Natural killer cell treated with Interleukin-12 subunit alpha and Interleukin-12 subunit beta and Interleukin-15 and Interleukin-18, amount 100 ng/mL, for 72 hours (primary cell): ENCODE measurements at regions not wholly inside any gene's neighbourhood (a gene's known extent, or its start where the extent isn't known, plus 50 kb on each side); places are given as distances from the start of the nearest gene placed in this dataset.
"Not testable (repeated sequence)": the region's sequence is repeated elsewhere in the genome, so short reads cannot be mapped to it uniquely, and the experiment has no call there.

Source experiments
- ATAC-seq, 2 donors: fragments of 150-1000 bp; cut with Tn5 transposase in 1 of 2; sonication (Bioruptor Pico), chemical (Tn5 transposase) in 1 of 2; 2 replicates each; pipeline ENCODE4 v1.10.0; 2021
- DNase-seq: peaks from one replicate; pipeline ENCODE4 v3.0.0; 2022; ENCODE audit warnings: low spot score
- H3K27ac Mint-ChIP-seq, 2 donors: 1 replicate in 1 of 2; 2 replicates in 1 of 2; pipeline ENCODE4 v1.8.0; 2022; ENCODE audit warnings: mixed read lengths in 2 of 2, mild to moderate bottlenecking in 1 of 2, moderate library complexity in 1 of 2
- H3K27me3 Mint-ChIP-seq, 2 donors: 1 replicate in 1 of 2; 2 replicates in 1 of 2; pipeline ENCODE4 v1.8.0; 2022; ENCODE audit warnings: mixed read lengths in 2 of 2
- H3K36me3 Mint-ChIP-seq: one replicate; pipeline ENCODE4 v1.8.0; 2022; ENCODE audit warnings: mixed read lengths
- H3K4me1 Mint-ChIP-seq, 2 donors: 1 replicate in 1 of 2; 2 replicates in 1 of 2; pipeline ENCODE4 v1.8.0; 2022; ENCODE audit warnings: low read depth in 2 of 2, mixed read lengths in 2 of 2, mild to moderate bottlenecking in 1 of 2
- H3K4me3 Mint-ChIP-seq: one replicate; pipeline ENCODE4 v1.8.0; 2022; ENCODE audit warnings: mixed read lengths
- H3K9me3 Mint-ChIP-seq: 2 replicates; pipeline ENCODE4 v1.8.0; 2022; ENCODE audit warnings: mixed read lengths

DNA sequence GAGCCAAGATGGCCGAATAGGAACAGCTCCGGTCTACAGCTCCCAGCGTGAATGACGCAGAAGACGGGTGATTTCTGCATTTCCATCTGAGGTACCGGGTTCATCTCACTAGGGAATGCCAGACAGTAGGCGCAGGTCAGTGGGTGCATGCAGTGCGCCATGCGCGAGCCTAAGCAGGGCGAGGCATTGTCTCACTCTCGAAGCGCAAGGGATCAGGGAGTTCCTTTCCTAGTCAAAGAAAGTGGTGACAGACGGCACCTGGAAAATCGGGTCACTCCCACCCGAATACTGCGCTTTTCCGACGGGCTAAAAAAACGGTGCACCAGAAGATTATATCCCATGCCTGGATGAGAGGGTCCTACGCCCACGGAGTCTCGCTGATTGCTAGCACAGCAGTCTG lies 600.1 kb downstream of the PRR16 start:
- H3K4me1 Mint-ChIP-seq, ATAC-seq, H3K27me3 Mint-ChIP-seq, DNase-seq, H3K36me3 Mint-ChIP-seq, H3K4me3 Mint-ChIP-seq, H3K27ac Mint-ChIP-seq: not testable (repeated sequence)
- peaks cover 11% of the 10 kb centered on the region for H3K9me3 Mint-ChIP-seq

DNA sequence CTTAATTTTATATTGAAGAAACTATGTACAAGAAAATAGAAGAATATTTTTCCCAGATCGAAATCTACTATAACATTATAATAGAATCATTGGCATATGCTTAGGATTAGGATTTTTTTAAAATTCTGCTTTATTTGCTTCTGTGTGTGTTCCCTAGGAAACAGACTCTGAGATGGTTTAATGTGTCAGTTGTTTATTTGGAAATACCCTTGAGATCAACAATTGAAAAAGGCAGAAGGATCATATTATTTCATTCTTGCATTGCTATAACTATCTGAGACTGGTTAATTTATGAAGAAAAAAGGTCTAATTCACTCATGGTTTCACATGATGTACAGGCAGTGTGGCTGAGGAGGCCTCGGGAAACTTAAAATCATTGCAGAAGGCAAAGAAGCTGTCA lies 622.6 kb downstream of the PRR16 start:
- DNase-seq (no peak), ATAC-seq (no peak)
- Mint-ChIP-seq H3K27ac (no peak overlapping the region), H3K36me3 (peaks cover 4% of the 10 kb centered on the region), H3K4me1 (no peaks in the 10 kb centered on the region), H3K4me3 (no peak overlapping the region), H3K9me3 (peaks cover 23% of the 10 kb centered on the region), H3K27me3 (no peaks in the 10 kb centered on the region)

DNA sequence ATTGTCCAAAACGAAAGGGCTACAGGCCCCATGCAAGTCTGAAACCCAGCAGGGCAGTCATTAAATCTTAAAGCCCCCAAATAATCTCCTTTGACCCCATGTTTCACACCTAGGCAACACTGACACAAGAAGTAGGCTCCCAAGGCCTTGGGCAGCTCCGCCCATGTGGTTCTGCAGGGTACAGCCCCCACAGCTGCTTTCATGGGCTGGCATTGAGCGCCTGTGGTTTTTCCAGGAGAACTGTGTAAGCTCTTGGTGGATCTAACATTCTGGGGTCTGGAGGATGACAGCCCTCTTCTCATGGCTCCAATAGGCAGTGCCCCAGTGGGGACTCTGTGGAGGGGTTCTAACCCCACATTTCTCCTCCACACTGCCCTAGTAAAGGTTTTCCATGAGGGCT lies 623.5 kb downstream of the PRR16 start:
- H3K9me3 Mint-ChIP-seq, result peaks cover 27% of the 10 kb centered on the region
- ATAC-seq (no peak), DNase-seq (no peak)
- no peaks in the 10 kb centered on the region for H3K4me1 Mint-ChIP-seq
- H3K36me3 Mint-ChIP-seq, result peaks cover 4% of the 10 kb centered on the region
- H3K4me3 Mint-ChIP-seq, result no peak overlapping the region
- no peaks in the 10 kb centered on the region for H3K27me3 Mint-ChIP-seq
- H3K27ac Mint-ChIP-seq, result no peak overlapping the region

DNA sequence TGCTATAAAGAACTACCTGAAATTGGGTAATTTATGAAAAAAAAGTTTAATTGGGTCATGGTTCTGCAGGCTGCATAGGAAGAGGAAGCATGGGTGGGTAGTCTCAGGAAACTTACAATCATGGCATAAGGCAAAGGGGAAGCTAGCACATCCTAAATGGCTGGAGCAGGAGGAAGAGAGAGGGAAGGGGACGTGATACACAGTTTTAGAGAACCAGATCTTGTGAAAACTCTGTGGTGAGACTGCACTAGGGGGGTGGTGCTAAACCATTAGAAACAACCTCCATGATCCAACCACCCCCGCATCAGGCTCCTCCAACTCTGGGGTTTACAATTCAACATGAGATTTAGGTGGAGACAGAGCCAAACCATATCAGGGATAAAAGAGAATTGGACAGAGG lies 624.2 kb downstream of the PRR16 start:
- Mint-ChIP-seq H3K4me3 (no peak overlapping the region), H3K27me3 (no peaks in the 10 kb centered on the region), H3K9me3 (peaks cover 27% of the 10 kb centered on the region), H3K36me3 (peaks cover 4% of the 10 kb centered on the region), H3K4me1 (no peaks in the 10 kb centered on the region), H3K27ac (no peak overlapping the region)
- DNase-seq (no peak), ATAC-seq (no peak)

DNA sequence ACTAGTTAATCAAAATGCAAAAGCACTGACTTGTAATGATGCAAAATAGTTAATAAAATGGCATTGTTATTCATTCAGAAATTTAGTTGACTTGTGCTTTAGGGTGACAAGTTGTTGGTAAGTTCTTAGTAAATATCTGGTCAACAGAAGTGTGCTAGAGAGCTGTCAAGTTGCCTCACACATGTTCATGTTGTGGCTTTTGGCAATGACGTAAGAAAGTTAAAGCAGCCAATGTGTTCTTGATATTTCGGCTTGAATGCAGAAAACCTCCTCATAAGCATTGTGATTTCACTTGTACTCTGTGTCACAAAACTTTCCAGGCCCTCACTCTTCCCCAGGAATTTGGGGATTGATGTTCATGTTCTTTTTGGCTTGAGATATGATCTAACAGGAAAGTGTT lies 626.7 kb downstream of the PRR16 start:
- H3K36me3 Mint-ChIP-seq, result peaks cover under 1% of the 10 kb centered on the region

DNA sequence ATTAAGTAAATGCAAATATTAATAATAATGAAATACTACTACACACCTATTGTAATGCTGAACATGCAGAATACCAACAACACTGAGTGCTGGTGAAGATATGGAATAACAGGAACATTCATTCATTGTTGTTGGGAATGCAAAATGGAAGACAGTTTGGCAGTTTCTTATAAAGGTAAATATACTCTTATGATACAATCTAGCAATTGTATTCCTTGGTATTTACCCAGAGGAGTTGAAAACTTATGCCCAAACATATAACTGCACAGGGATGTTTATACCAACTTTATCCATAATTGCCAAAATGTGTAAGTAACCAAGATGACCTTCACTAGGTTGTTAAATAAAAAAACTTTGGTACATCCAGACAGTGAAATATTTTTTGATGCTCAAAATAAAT lies 636.8 kb downstream of the PRR16 start:
- Mint-ChIP-seq H3K9me3 (peaks cover 20% of the 10 kb centered on the region), H3K4me3 (no peak overlapping the region), H3K36me3 (peaks cover 5% of the 10 kb centered on the region), H3K4me1 (no peaks in the 10 kb centered on the region), H3K27me3 (no peaks in the 10 kb centered on the region), H3K27ac (no peak overlapping the region)
- DNase-seq (no peak), ATAC-seq (no peak)

More for the DNA sequence above, 626.7 kb downstream of the PRR16 start:
- H3K9me3 Mint-ChIP-seq, result peaks cover 17% of the 10 kb centered on the region
- no peaks in the 10 kb centered on the region for H3K27me3 Mint-ChIP-seq
- ATAC-seq, result no peak
- no peaks in the 10 kb centered on the region for H3K4me1 Mint-ChIP-seq
- no peak for DNase-seq
- H3K27ac Mint-ChIP-seq, result no peak overlapping the region
- no peak overlapping the region for H3K4me3 Mint-ChIP-seq

DNA sequence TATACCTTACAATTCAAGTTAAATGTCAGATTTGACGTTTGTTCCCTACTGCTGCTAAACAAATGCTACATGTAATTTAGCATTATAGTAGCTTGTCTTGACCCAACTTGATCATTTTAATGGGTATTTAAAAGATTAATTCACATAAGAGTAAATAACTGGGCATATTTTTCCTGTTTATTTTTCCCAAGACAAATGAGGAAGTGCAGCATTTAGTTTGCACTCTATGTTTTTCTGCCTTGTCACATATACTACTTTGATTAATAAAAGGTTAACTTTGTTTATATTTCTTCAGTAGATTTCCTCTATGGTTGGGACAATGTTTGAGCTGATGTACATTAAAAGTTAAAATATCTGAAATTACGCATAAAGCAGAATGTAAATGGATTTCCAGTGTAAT lies 641.8 kb downstream of the PRR16 start:
- no peak for ATAC-seq
- Mint-ChIP-seq H3K4me3 (no peak overlapping the region), H3K27ac (no peak overlapping the region), H3K27me3 (no peaks in the 10 kb centered on the region), H3K4me1 (no peaks in the 10 kb centered on the region), H3K9me3 (peaks cover 6% of the 10 kb centered on the region), H3K36me3 (no peaks in the 10 kb centered on the region)
- no peak for DNase-seq

DNA sequence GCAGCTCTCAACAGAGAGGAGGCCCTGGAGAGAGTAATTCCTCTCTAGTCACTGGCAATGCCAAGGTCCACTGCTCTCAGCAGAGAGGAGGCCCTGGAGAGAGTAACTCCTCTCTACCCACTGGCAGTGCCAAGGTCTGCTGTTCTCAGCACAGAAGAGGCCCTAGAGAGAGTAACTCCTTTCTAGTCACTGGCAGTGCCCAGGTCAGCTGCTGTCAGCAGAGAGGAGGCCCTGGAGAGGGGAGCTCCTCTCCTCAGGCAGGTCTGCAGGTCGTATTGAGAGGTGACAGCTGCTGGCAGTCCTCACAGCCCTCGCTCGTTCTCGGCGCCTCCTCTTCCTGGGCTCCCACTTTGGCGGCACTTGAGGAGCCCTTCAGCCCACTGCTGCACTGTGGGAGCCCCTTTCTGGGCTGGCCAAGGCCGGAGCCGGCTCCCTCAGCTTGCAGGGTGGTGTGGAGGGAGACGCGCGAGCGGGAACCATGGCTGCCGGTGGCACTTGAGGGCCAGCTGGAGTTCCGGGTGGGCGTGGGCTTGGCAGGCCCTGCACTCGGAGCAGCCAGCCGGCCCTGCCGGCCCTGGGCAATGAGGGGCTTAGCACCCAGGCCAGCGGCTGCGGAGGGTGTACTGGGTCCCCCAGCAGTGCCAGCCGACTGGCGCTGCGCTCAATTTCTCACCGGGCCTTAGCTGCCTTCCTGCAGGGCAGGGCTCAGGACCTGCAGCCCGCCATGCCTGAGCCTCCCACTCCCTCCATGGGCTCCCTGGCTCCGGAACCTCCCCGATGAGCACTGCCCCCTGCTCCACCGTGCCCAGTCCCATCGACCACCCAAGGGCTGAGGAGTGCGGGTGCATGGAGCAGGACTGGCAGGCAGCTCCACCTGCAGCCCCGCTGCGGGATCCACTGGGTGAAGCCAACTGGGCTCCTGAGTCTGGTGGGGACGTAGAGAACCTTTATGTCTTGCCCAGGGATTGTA lies 642.9 kb downstream of the PRR16 start:
- H3K27ac Mint-ChIP-seq, ATAC-seq, H3K27me3 Mint-ChIP-seq, H3K4me1 Mint-ChIP-seq, H3K9me3 Mint-ChIP-seq, H3K36me3 Mint-ChIP-seq, H3K4me3 Mint-ChIP-seq, DNase-seq: not testable (repeated sequence)

DNA sequence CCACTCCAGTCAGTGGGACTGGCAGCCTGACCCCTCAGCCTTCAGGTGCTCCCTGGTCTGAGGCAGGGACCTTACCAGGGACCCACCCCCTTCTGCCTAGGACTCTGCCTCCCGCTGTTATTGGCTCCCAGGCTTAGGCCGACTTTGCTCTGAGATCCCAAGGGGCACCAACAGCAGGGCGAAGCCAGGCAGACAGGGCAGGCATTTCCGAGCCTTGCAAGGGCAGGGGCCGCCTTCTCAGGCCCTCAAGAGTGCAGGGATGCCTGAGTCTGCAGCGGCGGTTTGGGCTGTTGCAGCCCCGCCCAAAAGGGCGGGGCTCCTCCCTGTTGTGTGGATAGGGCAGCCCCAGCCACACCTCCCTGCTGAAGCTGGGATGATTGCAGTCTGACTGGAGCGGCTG lies 644.6 kb downstream of the PRR16 start:
- no peaks in the 10 kb centered on the region for H3K27me3 Mint-ChIP-seq
- no peak for DNase-seq

DNA sequence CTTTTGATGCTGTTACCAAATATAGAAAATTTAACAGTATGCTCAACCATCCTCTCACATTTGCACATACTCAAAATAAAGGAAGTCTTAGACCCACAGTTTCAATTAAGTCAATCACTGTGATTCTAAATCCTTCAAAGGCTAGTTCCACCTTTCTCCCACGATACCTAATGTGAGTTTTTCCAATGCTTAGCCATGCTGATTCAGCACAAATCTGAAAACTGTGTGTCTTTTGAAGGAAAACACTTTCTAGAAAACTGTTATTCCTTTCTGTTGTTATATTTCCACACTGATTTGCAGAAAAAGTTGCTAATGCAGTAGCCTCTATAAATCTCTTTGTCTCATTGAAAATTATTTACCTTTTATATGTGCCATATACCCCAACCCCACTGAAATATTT lies 645.7 kb downstream of the PRR16 start:
- Mint-ChIP-seq H3K4me3 (no peak overlapping the region), H3K36me3 (peaks cover 7% of the 10 kb centered on the region), H3K27ac (no peak overlapping the region), H3K27me3 (no peaks in the 10 kb centered on the region), H3K9me3 (peaks cover 6% of the 10 kb centered on the region), H3K4me1 (no peaks in the 10 kb centered on the region)
- DNase-seq (no peak), ATAC-seq (no peak)

More for the DNA sequence above, 644.6 kb downstream of the PRR16 start:
- no peaks in the 10 kb centered on the region for H3K36me3 Mint-ChIP-seq
- H3K27ac Mint-ChIP-seq, result no peak overlapping the region
- H3K4me1 Mint-ChIP-seq, result no peaks in the 10 kb centered on the region
- H3K9me3 Mint-ChIP-seq, result no peaks in the 10 kb centered on the region
- no peak overlapping the region for H3K4me3 Mint-ChIP-seq
- peak in 1 of 2 donors; percentile 44 for ATAC-seq

DNA sequence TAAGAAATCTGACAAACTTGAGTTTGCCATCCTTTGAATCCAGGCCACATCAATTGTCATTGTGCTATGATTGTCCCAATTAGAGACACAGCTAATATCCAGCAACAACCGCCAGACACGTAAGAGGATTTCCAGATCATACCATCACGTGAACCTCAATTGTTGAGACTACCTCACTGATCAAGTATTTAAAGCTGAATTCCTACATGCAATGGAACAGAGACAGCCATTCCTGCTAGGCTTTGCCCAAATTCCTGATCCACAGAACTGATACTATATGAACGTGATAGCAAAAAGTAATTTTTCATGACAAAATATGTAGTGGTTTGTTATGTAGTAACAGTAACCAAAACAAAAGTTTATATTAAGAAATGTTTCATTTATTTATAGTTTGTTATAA lies 657.7 kb downstream of the PRR16 start:
- ATAC-seq (no peak), DNase-seq (no peak)
- Mint-ChIP-seq H3K9me3 (peaks cover 11% of the 10 kb centered on the region), H3K27me3 (no peaks in the 10 kb centered on the region), H3K27ac (no peak overlapping the region), H3K4me1 (no peaks in the 10 kb centered on the region), H3K4me3 (no peak overlapping the region), H3K36me3 (peaks cover 1% of the 10 kb centered on the region)

DNA sequence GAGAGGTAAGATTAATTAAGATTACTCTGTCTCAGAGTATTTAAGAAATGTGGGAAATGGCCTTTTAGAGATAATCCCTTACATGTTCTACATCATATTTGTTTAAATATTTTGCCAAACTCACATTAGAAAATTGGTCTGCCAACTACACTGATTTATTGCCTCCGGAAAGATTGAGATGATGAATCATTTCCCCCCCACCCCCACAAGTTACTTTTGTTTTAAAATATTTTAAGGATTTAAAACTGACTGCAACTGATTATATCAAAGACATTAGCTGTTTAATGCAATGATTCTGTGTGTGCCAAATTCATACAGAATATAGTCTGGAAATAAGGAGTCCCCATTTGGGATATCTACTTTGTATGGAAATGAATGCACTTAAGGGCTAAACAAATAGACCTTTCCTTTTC lies 674.4 kb downstream of the PRR16 start:
- no peak for ATAC-seq
- H3K36me3 Mint-ChIP-seq, result no peaks in the 10 kb centered on the region
- no peaks in the 10 kb centered on the region for H3K4me1 Mint-ChIP-seq
- no peak overlapping the region for H3K27ac Mint-ChIP-seq
- no peak for DNase-seq
- H3K9me3 Mint-ChIP-seq, result peaks cover 18% of the 10 kb centered on the region
- H3K4me3 Mint-ChIP-seq, result no peak overlapping the region
- H3K27me3 Mint-ChIP-seq, result no peaks in the 10 kb centered on the region

DNA sequence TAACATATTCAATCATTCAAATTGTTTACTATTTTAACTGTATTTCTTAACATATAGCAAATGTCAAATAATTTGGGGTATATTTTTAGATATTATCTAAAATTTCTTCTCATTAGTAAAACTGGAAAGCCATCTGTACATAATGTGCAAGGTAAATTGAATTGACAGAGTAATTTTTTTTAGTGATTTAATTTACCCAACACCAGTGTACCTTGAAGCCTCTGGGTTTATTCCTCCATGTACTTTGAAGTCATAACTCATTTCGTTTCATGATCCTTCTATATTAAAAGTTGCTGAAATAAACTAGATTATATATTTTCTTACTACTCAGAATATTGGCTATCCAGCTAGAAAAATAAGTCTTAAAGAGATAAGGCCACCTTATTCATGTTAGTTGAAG lies 674.9 kb downstream of the PRR16 start:
- Mint-ChIP-seq H3K4me1 (no peaks in the 10 kb centered on the region), H3K27ac (no peak overlapping the region), H3K36me3 (no peaks in the 10 kb centered on the region), H3K4me3 (no peak overlapping the region), H3K9me3 (peaks cover 18% of the 10 kb centered on the region), H3K27me3 (no peaks in the 10 kb centered on the region)
- no peak for DNase-seq
- no peak for ATAC-seq

DNA sequence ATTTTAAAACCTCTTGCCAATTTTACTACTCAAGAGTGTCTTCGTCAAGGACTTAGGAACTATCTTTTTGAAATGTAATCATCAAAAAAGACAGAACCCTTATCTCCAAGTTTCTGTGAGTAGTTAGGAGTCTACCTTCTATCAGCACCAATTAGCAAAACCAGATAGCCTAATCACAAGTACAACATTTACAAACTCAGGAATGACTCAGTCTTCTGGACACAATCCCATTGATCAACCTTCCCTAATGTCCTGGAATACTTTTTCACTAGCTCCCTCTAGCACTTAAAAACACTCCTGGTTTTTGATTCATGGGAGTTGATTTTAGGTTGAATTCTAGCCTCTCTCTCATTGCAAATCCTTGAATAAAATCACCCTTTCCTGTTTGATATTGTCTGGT lies 680.7 kb downstream of the PRR16 start:
- no peak overlapping the region for H3K4me3 Mint-ChIP-seq
- H3K36me3 Mint-ChIP-seq, result no peaks in the 10 kb centered on the region
- no peaks in the 10 kb centered on the region for H3K27me3 Mint-ChIP-seq
- peaks cover 23% of the 10 kb centered on the region for H3K9me3 Mint-ChIP-seq
- H3K4me1 Mint-ChIP-seq, result no peaks in the 10 kb centered on the region
- DNase-seq (no peak), ATAC-seq (no peak)
- no peak overlapping the region for H3K27ac Mint-ChIP-seq

DNA sequence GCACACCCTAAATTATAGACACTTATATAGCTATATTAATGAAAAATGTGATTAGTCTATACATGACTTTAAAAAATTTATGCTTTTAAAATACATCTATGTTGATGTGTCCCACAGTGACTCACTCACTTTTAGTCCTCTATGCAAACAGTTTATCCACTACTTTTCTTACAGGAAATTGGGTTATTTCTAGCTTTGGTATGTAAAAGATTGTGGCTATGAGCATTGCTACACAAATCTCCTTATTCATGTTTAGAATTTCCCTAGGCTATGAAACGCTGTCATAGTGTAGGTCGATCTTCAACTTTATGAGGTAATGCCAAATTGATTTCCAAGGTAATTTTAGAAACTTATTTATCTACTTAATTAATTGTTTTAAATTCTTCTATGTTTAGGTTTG lies 687.4 kb downstream of the PRR16 start:
- peaks cover 20% of the 10 kb centered on the region for H3K9me3 Mint-ChIP-seq
- no peaks in the 10 kb centered on the region for H3K27me3 Mint-ChIP-seq
- ATAC-seq (no peak), DNase-seq (no peak)
- no peak overlapping the region for H3K4me3 Mint-ChIP-seq
- H3K4me1 Mint-ChIP-seq, result no peaks in the 10 kb centered on the region
- no peaks in the 10 kb centered on the region for H3K36me3 Mint-ChIP-seq
- no peak overlapping the region for H3K27ac Mint-ChIP-seq
